KMS-11 (cell line): ENCODE measurements at regions not wholly inside any gene's neighbourhood (a gene's known extent, or its start where the extent isn't known, plus 50 kb on each side); places are given as distances from the start of the nearest gene placed in this dataset.

ENCODE experiments used
- H2AFZ ChIP-seq: fragments of 200-600 bp; sonication (generic); 2 replicates; pipeline ENCODE4 v1.6.1; 2016; ENCODE audit warnings: antibody characterized with exemption, mixed run types, low read depth
- H3K27ac ChIP-seq: fragments of 200-600 bp; sonication (generic); 2 replicates; pipeline ENCODE4 v1.6.1; 2016; ENCODE audit warnings: mild to moderate bottlenecking, mixed run types
- H3K27me3 ChIP-seq: fragments of 200-600 bp; sonication (generic); 2 replicates; pipeline ENCODE4 v1.6.1; 2017; ENCODE audit warnings: mild to moderate bottlenecking, low read depth, mixed run types, moderate library complexity; ENCODE audit not compliant: insufficient read depth
- H3K36me3 ChIP-seq: fragments of 200-600 bp; sonication (generic); 2 replicates; pipeline ENCODE4 v1.6.1; 2017; ENCODE audit warnings: mild to moderate bottlenecking, mixed run types; ENCODE audit not compliant: insufficient read depth
- H3K4me1 ChIP-seq: fragments of 200-600 bp; sonication (generic); 2 replicates; pipeline ENCODE4 v1.6.1; 2016; ENCODE audit warnings: mild to moderate bottlenecking, low read depth, mixed run types; ENCODE audit not compliant: poor library complexity, severe bottlenecking
- H3K4me2 ChIP-seq: fragments of 200-600 bp; sonication (generic); 2 replicates; pipeline ENCODE4 v1.7.0; 2016; ENCODE audit warnings: mild to moderate bottlenecking, mixed run types
- H3K4me3 ChIP-seq: fragments of 200-600 bp; sonication (generic); IDR thresholded peaks from 2 replicates; pipeline ENCODE4 v1.6.1; 2017; ENCODE audit warnings: low read depth, low read length, mixed read lengths; ENCODE audit not compliant: insufficient read depth
- H3K79me2 ChIP-seq: fragments of 200-600 bp; sonication (generic); 2 replicates; pipeline ENCODE4 v1.6.1; 2016; ENCODE audit warnings: low read depth, mixed run types; ENCODE audit not compliant: insufficient read depth
- H3K9ac ChIP-seq: fragments of 200-600 bp; sonication (generic); 2 replicates; pipeline ENCODE4 v1.6.1; 2016; ENCODE audit warnings: mild to moderate bottlenecking, mixed run types
- H4K20me1 ChIP-seq: fragments of 200-600 bp; sonication (generic); 2 replicates; pipeline ENCODE4 v1.6.1; 2016; ENCODE audit warnings: mild to moderate bottlenecking, mixed run types; ENCODE audit not compliant: insufficient read depth
- CTCF ChIP-seq: fragments of 200-600 bp; sonication (generic); conservative IDR thresholded peaks from 2 replicates; pipeline ENCODE4 v1.6.1; 2017; ENCODE audit warnings: low read depth, mild to moderate bottlenecking, antibody characterized with exemption, low read length, moderate library complexity, mixed read lengths

- Histone ChIP-seq H4K20me1 (no peaks in the 10 kb centered on the region), H3K4me2 (no peak overlapping the region), H3K4me1 (no peaks in the 10 kb centered on the region), H3K9ac (no peak overlapping the region), H3K27me3 (no peaks in the 10 kb centered on the region), H3K36me3 (no peaks in the 10 kb centered on the region), H2AFZ (no peak overlapping the region), H3K27ac (no peak overlapping the region), H3K79me2 (no peaks in the 10 kb centered on the region), H3K4me3 (no peak overlapping the region)
- no peak for TF ChIP-seq CTCF
Measured at GRCh38 chr3:87895983-87896382, 162.8 kb downstream of the CGGBP1 start.

GRCh38 chr3:87873136-87873535, 185.7 kb downstream of the CGGBP1 start:
- TF ChIP-seq CTCF: no peak
- H4K20me1 ChIP-seq: no peaks in the 10 kb centered on the region
- no peak overlapping the region for H3K4me3 ChIP-seq
- H3K27me3 ChIP-seq: no peaks in the 10 kb centered on the region
- no peaks in the 10 kb centered on the region for H3K4me1 ChIP-seq
- H3K36me3 ChIP-seq: no peaks in the 10 kb centered on the region
- H3K27ac ChIP-seq: no peak overlapping the region
- no peak overlapping the region for H3K9ac ChIP-seq
- H2AFZ ChIP-seq: no peak overlapping the region
- no peak overlapping the region for H3K4me2 ChIP-seq
- no peaks in the 10 kb centered on the region for H3K79me2 ChIP-seq

- H3K4me3 ChIP-seq: no peak overlapping the region
- no peaks in the 10 kb centered on the region for H4K20me1 ChIP-seq
- TF ChIP-seq CTCF: no peak
- H3K4me2 ChIP-seq: no peak overlapping the region
- no peak overlapping the region for H3K9ac ChIP-seq
- no peaks in the 10 kb centered on the region for H3K4me1 ChIP-seq
- H3K79me2 ChIP-seq: no peaks in the 10 kb centered on the region
- H3K27me3 ChIP-seq: no peaks in the 10 kb centered on the region
- H3K27ac ChIP-seq: no peak overlapping the region
- H2AFZ ChIP-seq: no peak overlapping the region
- no peaks in the 10 kb centered on the region for H3K36me3 ChIP-seq
Measured at GRCh38 chr3:87867001-87867400, 191.8 kb downstream of the CGGBP1 start.

- Histone ChIP-seq H3K4me3 (no peak overlapping the region), H3K27ac (no peak overlapping the region), H3K4me1 (no peaks in the 10 kb centered on the region), H3K36me3 (no peaks in the 10 kb centered on the region), H3K79me2 (no peaks in the 10 kb centered on the region), H3K27me3 (no peaks in the 10 kb centered on the region), H2AFZ (no peak overlapping the region), H3K9ac (no peak overlapping the region), H4K20me1 (no peaks in the 10 kb centered on the region), H3K4me2 (no peak overlapping the region)
- no peak for TF ChIP-seq CTCF
Measured at GRCh38 chr3:87856126-87856525, 202.7 kb downstream of the CGGBP1 start.

GRCh38 chr3:87855616-87856015, 203.2 kb downstream of the CGGBP1 start:
- no peaks in the 10 kb centered on the region for H3K36me3 ChIP-seq
- no peak overlapping the region for H3K27ac ChIP-seq
- H3K4me2 ChIP-seq: no peak overlapping the region
- no peaks in the 10 kb centered on the region for H3K79me2 ChIP-seq
- no peaks in the 10 kb centered on the region for H3K27me3 ChIP-seq
- no peak for TF ChIP-seq CTCF
- no peak overlapping the region for H3K9ac ChIP-seq
- H3K4me1 ChIP-seq: no peaks in the 10 kb centered on the region
- no peak overlapping the region for H2AFZ ChIP-seq
- no peak overlapping the region for H3K4me3 ChIP-seq
- H4K20me1 ChIP-seq: no peaks in the 10 kb centered on the region
